ENCODE measurements at regions not wholly inside any gene's neighbourhood (a gene's known extent, or its start where the extent isn't known, plus 50 kb on each side); places are given as distances from the start of the nearest gene placed in this dataset.

DNA sequence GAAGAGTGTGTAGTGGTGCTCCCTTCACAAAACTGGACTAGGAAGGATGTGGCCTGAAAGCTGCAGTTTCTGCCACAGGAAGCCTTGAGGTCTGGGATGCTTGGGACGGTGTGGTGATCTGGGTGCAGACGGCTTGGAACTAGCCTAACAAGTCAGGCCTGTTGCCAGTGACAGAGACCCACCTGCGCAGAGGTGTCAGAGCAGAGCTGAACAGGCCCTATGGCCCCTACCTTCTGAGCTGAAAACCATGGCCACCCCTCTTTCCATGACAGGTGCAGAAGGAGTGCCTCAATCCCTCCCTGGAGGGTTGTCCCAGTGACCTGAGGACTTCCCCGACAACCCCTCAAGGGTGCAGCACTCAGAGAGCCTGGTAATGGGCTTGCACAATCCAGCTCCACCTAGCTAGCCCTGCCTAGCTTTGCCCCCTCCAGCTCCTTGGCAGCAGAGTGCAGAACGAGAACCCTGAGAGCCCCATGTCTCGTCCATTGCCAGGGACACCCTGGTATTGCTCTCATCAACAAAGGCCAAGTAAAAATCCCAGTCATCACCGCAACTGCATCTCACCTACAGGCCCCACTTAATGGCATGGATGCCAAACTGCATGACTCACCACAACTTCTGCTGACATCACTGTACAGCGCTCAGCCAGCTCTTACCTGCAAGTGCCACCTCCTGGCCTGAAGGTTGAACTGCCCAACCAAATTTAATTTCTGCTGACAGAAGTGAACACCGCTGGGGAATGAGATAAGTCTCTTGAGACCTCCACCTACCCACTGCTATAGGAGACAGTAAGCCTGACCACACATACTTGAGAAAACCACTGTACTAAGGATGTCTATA is 563.1 kb downstream of the TFAP2A start:
- TF ChIP-seq, protein P1, sequence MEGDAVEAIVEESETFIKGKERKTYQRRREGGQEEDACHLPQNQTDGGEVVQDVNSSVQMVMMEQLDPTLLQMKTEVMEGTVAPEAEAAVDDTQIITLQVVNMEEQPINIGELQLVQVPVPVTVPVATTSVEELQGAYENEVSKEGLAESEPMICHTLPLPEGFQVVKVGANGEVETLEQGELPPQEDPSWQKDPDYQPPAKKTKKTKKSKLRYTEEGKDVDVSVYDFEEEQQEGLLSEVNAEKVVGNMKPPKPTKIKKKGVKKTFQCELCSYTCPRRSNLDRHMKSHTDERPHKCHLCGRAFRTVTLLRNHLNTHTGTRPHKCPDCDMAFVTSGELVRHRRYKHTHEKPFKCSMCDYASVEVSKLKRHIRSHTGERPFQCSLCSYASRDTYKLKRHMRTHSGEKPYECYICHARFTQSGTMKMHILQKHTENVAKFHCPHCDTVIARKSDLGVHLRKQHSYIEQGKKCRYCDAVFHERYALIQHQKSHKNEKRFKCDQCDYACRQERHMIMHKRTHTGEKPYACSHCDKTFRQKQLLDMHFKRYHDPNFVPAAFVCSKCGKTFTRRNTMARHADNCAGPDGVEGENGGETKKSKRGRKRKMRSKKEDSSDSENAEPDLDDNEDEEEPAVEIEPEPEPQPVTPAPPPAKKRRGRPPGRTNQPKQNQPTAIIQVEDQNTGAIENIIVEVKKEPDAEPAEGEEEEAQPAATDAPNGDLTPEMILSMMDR (IDR thresholded peaks at IDR 0.05), result no peak
- TF ChIP-seq POLR2A (IDR thresholded peaks at IDR 0.05), result no peak

Data from vagina (tissue), 2 donors.